DND-41 (cell line): ENCODE measurements at regions not wholly inside any gene's neighbourhood (a gene's known extent, or its start where the extent isn't known, plus 50 kb on each side); places are given as distances from the start of the nearest gene placed in this dataset.

Experiments
- CTCF ChIP-seq: IDR thresholded peaks from 2 replicates; pipeline ENCODE4 v1.5.1; 2012; ENCODE audit warnings: borderline replicate concordance, low read length, moderate library complexity, mild to moderate bottlenecking; ENCODE audit not compliant: poor library complexity, severe bottlenecking; ENCODE audit errors: extremely low read depth
- EZH2 ChIP-seq: IDR thresholded peaks from 3 replicates; pipeline ENCODE4 v1.6.1; 2012; ENCODE audit warnings: borderline replicate concordance, low read depth, mild to moderate bottlenecking, moderate library complexity, low read length, inconsistent platforms; ENCODE audit not compliant: severe bottlenecking

- TF ChIP-seq EZH2 (no peak), CTCF (no peak)
Observed at GRCh38 chr12:98109266-98109665, 406.1 kb upstream of the TMPO start.
